Activated CD8-positive, alpha-beta memory T cell treated with anti-CD3 and anti-CD28 coated beads for 24 hours (primary cell): ENCODE measurements at regions not wholly inside any gene's neighbourhood (a gene's known extent, or its start where the extent isn't known, plus 50 kb on each side); places are given as distances from the start of the nearest gene placed in this dataset.

Source experiments
- DNase-seq: peaks from one replicate; pipeline ENCODE4 v3.0.0-alpha.2; 2020

- DNase-seq = no peak
These were observed 273.6 kb downstream of the SRBD1 start for GRCh38 chr2:45337481-45337880.

DNA sequence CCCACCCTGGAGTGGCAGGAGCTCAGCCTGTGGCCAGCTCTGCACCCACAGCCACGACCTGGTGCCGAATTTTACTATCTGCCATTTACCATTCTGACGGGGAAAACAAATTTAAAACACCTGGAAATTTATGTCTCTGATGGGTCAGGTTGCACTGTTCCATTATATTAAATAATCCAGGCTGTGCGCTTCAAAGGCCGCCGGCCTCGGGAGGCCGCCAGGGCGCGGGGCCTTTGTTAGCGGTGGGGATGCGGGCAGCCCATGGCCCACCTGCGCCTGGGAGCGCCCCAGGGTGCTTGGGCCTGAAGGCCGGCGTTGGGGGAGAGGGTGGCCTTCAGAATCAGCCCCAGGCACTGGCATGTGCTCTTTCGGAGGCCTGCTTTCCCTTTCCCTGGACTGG lies 276.9 kb downstream of the SRBD1 start:
- DNase-seq = no peak

DNA sequence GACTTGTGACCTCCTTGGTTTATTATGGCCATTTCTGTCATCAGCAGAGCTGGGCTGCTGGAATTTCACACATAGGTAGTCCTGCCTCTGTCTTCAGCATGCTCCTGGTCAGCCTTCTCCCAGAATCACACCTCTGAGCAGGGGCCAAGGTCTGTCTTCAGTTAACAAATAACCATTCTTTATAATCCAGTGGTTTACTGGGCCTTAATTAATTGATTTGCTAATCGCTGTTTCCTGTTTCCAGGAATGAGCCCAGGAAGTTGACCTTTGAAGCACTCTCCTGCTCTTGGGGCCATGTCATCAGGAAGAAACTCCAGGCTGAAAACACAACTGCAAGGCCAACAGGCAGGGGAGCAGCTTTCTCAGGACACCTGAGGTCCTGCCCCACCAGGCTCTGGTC lies 278.5 kb downstream of the SRBD1 start:
- DNase-seq = no peak

DNA sequence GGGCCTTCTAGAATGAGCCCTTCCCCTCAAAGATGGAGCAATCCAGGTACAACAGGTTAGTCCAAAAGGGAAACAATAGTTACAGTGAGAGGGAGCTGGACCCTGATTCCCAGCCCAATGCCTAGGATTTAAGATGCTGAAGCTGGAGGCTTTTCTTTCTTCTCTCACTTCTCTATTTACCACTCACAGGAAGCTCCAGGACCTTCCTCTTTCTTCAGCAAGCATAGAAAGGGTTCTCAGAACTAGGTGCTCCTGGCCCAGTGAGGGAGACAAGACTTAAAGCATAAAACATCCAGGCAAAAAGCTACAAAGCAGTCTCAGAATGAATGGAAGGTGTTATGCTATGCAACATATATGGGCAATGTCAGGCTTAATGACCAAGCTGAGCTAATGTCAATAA lies 279.0 kb downstream of the SRBD1 start:
- no peak for DNase-seq

DNA sequence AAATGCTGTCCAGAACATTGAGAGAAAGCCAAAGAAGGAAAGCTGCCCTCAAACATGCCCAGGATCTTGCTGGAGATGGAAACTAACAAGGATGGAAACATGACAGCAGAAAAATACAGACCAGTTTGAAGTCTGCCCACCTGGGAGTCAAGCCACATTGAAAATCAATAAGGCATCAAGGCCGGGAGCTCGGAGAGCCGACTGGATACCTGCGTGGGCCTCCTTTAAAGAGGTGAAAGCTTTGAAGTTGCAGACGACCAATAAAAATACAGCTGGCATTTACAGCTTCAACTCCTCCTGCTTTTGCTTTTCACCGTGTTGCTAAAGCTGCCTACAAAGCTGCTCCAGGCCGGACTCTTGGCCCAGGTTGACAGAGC lies 279.7 kb downstream of the SRBD1 start:
- DNase-seq = no peak

- no peak for DNase-seq
These were observed 280.2 kb downstream of the SRBD1 start for GRCh38 chr2:45330637-45331409.

DNA sequence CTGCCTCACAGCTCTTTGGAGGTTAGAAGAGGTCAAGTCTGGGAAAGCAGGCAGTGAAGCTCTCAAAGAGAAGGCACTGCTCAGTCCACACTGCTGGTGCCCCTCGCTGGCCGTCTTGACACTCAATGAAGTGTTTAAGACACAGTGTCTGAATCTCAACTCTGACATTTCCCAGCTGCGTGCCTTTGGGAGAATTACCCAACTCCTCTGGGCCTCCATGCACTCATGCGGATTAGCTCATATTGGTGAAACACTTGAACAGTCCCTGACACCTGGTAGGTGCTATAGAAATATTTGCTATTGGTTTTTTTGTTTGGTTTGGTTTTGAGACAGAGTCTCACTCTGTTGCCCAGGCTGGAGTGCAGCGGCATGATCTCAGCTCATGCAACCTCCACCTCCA lies 281.0 kb downstream of the SRBD1 start:
- DNase-seq = no peak

DNA sequence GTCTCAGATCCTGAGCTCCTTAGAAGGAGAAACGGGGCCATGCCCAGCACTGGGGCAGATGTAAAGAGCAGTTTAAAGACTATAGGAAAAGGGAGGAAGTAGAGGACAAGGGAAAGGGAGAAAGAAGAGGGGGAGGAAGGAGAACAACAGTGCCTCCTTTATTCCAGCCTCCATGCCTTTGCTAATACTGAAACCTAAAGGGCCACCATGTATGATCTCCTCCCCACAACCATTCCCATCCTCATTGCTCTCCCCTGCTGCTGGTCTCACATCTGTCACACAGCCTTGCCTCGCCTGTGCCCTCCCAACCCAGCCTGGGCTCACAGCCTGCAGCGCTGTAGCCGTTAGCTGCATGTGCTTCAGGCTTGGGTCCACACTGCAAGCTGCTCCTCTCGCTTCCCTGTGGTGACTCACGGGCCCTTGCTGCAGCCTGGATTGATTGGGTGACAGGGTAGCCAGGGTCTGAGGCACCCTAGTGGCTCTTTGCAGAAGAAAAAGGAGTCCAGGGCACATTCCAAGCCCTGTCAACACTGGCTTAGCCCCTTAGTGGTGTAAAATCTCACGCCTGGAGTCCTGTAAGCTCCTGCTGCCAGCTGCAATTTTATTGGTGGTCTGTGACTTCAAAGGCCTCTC lies 281.9 kb downstream of the SRBD1 start:
- DNase-seq = no peak

GRCh38 chr2:45328264-45328870 lies 282.7 kb downstream of the SRBD1 start:
- no peak for DNase-seq

DNA sequence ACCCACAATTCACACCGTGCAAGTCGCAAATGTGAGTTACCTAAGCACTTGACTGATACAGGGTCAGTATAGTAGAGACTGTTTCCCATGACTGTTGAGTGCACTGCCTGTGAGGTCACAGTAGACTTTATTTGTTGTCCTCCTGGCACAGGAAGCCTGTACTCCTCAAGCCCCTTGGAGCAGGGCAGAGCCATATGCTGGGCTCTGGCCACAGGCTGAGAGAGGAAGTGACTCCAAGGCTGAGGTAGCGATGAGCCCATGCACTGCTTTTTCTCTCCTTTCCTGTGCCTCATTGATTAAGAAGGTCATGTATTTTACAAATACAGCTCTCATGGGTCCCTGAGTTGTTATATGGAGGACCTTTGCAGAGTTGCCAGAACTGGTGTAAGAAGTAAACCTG lies 287.7 kb downstream of the SRBD1 start:
- DNase-seq = no peak

GRCh38 chr2:45320956-45321355 lies 290.1 kb downstream of the SRBD1 start:
- DNase-seq = no peak

DNA sequence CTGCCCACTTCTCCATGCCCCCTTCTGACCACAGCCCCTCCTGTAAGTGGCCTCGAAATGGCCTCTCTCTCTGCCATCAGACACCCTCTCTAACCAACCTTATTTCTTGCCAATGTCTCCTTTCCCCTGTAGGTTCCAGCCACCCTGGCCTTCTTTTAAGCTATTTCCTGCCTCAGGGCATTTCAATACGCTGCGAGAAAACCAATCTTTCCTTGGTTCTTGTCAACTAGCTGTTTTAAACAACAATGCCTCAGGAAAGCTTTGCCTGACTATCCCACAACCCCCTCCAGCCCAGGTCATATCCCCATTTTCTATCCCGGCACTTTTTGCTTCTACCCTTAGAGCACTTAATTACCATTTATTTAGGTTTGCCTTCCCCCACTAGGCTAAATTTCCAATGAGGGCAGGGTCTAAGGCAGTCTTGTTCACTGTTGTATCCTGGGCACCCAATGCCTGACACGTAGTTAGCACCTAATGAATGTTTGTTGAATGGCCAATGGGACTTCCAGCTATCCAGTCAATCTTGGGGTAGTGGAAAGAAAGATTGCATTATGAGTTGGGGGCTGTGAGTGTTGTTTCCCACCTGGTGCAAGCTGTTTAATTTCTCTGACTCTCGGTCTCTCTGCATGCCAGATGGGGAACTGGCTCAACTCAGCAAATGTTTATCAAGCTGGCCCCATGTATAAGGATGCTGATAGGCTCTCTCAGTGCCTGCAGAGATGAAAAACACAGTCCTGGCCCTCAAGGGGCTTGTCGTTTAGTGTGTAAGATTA lies 291.2 kb downstream of the SRBD1 start:
- DNase-seq = no peak

- no peak for DNase-seq
These were observed 292.4 kb downstream of the SRBD1 start for GRCh38 chr2:45318686-45319085.

DNA sequence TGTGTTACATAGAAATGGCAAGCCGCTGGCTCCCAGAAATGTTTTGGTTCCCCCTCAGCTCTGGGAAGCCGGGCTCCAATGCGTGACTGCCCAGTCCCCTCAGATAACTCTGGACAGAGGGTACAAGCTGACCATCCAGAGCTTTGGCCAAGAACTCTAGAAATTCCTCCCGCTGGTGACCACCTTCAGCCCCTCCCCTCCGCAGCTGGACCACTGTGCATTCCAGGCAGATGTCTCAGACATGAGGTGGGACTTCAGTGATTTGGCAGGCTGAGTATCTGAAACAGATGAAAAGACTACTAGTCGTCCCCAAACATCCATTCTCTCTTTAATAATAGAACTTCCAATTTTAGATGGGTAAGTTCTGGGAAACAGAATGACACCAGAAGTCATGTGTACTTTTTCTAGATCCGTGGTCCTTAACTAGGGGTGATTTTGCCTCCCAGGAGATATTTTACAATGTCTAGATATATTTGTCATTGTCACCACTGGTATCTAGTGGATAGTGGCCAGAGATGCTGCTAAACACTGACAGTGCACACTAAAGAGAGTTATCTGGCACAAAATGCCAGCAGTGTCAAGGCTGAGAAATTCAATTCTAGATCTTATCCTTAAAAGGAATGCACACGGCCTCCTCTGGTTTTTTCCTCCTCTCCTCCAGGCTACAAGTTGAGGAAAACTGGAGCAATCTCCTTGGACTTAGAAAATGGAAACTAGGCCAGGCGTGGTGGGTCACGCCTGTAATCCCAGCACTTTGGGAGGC lies 294.3 kb downstream of the SRBD1 start:
- DNase-seq = no peak

GRCh38 chr2:45315861-45316260 lies 295.2 kb downstream of the SRBD1 start:
- no peak for DNase-seq

GRCh38 chr2:45312275-45312674 lies 298.8 kb downstream of the SRBD1 start:
- DNase-seq = no peak

- DNase-seq = no peak
These were observed 299.5 kb downstream of the SRBD1 start for GRCh38 chr2:45311559-45311958.

GRCh38 chr2:45307147-45307546 lies 297.9 kb upstream of the SIX2 start:
- no peak for DNase-seq

DNA sequence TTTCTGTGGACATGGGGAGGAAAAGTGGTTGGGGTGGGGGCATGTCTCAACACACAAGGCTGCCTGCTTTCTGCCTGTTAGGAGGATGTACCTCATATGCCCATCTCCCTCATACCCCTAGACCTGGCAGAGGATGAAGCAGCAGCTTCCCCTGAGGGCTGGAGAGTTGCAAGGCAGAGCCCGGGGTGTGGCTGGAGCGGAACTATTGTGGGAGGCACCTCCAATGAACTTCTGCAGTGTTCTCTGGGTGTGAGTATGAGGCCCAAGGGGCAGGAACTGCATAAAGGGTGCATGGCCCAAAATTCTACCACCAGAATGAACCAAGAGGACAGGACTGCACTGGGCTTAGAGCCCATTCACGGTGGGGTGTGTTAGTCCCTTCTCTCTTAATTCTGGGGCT lies 296.3 kb upstream of the SIX2 start:
- DNase-seq = no peak

- DNase-seq = no peak
These were observed 294.4 kb upstream of the SIX2 start for GRCh38 chr2:45303417-45304202.

DNA sequence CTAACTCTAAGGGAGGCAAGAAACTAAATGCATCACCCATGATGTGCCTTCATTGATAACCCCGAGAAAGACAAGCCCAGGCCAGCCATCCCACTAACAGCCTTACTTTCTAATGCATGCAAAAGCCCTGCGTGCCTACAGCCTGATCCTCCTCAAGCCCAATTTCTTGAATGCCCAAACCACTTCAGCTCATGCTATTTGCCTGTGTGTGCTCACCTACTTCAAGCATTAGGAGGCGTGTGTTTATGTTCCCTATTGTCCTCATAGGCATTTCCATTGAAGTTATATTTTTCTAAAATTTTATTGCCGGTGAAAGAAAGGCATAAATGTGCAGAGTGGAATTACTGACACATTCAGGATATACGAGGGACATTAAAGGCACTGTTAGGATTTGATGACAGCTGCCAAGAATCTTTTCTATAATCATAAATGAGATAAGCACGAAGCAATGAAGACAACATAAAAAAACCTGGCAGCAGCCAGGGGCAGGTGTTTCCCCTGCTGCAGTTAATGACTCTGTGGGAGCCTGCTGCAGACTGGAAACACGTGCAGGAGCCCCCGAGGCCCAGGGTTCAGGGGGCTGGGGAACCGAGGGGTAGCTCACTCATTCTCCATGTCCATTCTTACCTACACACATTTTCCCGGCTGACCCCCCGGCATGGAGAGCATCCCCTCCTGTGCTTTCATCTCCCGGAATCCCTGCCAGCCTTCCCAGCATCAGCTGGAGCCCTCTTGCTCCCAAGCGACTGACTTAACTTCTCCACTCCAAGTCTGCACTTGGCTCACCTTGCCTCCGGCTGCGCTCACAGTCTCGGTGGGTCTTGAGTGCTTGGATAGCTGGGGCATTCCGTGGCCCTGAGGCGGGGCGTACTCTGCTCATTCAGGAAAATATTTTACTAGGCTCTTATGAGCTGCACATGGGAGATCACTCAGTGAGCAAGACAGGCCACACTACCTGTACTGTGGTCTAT lies 292.3 kb upstream of the SIX2 start:
- DNase-seq = no peak
